Stimulated activated CD4-positive, alpha-beta T cell treated with anti-CD3 and anti-CD28 coated beads, Interleukin-2, amount 100 ng/mL, for 48 hours (primary cell): ENCODE measurements at regions not wholly inside any gene's neighbourhood (a gene's known extent, or its start where the extent isn't known, plus 50 kb on each side); places are given as distances from the start of the nearest gene placed in this dataset.

ENCODE experiments used
- DNase-seq, 2 donors: peaks; one replicate each; pipeline ENCODE4 v3.0.0-alpha.2; 2020

DNA sequence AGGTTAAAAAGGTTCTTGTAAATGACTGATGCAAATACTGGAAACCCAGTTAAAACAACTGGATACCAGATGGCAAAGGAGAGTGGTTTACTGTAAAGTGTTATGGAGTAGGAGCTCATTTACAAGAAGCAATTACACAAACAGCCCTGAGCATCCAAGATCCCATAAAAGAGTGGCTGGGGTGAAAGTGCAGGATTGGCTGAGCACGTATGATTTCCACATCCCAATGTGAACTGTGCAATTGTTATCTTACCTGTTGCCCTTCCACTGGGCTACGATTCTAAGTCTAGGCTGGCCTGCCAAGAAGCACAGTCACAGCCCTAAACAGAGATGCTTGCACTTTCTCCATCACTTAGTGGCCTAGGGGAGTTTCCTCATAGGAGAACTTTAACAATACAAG lies 277.6 kb upstream of the RUNX1 start:
- no peak for DNase-seq

GRCh38 chr21:35325953-35326352 lies 276.9 kb upstream of the RUNX1 start:
- no peak for DNase-seq

DNA sequence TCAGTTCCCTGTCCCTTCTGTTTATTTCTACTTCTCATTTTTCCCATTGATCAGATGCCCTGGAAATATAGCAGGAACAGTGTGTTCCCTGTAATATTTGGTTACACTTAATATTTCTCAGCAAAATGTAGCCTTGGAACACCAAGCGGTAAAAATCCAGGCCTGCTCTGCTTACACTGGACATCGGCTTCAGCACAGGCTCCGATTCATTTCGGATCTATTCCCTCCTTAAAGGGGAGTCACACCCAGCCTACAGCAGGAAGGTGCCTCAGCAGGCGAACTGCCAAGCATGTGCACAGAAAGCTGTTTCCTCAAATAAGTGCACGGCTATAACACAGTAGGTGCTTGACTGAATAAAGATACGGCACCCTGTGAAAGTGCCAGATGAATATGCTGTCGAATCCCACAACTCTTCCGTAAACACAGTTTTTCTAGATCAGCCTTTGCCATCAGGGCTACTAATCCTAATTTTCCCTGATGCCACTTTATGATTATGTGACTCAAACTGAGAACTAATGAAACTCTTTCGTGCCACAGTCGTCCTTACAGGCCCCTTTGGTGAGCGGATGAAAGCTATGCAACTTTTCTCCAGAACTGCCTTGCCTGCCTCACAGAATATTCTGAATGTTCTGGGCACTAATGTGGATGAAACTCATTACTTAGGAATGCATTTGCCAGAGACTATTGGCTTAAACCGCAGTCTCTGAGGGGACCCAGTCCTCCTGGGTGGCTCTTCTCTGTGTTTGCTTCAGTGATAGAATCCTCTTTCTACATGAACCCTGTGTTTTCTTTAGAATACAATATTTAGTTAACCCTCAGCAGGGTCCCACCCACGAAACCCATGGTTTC lies 275.5 kb upstream of the RUNX1 start:
- no peak for DNase-seq

DNA sequence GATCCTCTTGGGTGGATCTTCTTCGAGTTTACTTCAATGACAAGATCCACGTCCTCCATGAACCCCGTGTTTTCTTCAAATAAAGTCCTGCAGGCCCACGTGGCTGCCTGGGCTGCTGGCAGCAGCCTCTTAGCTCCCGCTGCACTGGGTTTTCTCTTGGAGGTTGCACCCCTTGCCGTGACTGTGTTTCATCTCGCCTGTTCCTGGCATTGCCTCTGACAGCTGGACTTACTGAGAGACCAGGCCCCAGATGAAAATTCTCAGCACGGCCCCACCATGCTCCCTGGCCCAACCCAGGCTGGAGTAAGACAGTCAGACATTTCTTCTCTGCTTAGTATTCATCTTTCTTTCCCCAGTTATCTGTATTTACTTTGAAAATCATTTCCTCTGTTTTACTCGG lies 274.8 kb upstream of the RUNX1 start:
- no peak for DNase-seq

- DNase-seq: no peak
Measured at GRCh38 chr21:35321322-35322200, 272.5 kb upstream of the RUNX1 start.

GRCh38 chr21:35319684-35320283 lies 270.7 kb upstream of the RUNX1 start:
- DNase-seq: no peak

- DNase-seq: no peak
Measured at GRCh38 chr21:35316933-35317332, 267.8 kb upstream of the RUNX1 start.

GRCh38 chr21:35316456-35316855 lies 267.4 kb upstream of the RUNX1 start:
- DNase-seq: no peak

GRCh38 chr21:35314857-35315582 lies 265.9 kb upstream of the RUNX1 start:
- no peak for DNase-seq

DNA sequence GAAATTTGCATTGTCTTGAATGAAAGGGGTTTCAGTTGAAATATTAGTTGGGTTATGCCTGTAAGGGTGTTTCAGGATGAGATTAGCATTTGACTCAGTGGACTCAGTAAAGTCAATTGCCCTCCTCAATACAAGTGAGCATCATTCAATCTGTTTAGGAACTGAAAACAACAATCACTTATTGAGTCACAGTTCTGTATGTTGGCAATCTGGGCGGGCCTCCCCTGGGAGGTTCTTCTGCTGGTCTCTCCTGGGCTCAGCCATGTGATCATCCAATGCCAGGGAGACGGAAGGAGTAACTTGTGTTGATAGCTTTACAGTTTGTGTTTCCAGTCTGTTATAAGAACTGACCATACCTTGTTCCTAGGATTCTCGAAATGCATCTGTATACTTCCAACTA lies 262.9 kb upstream of the RUNX1 start:
- no peak for DNase-seq

- no peak for DNase-seq
Measured at GRCh38 chr21:35309316-35309715, 260.2 kb upstream of the RUNX1 start.

- no peak for DNase-seq
Measured at GRCh38 chr21:35303085-35303484, 254.0 kb upstream of the RUNX1 start.

- DNase-seq: no peak
Measured at GRCh38 chr21:35298757-35299156, 249.7 kb upstream of the RUNX1 start.

DNA sequence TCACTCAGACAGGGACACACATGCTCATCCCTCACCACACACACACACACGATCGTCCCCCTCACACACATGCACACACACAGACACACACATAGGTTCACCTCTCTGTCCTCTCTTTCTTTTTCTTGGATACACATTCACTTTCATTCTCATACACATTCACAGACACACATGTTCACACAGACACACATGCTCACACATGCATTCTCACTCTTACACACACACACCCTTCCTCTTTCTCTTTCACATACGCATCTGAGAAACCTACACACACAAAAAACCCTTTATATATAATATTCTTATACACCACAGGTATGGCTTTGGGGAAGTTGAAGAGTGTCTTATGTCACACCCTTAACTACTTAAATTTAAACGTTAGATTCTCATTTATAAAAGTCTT lies 248.6 kb upstream of the RUNX1 start:
- no peak for DNase-seq

DNA sequence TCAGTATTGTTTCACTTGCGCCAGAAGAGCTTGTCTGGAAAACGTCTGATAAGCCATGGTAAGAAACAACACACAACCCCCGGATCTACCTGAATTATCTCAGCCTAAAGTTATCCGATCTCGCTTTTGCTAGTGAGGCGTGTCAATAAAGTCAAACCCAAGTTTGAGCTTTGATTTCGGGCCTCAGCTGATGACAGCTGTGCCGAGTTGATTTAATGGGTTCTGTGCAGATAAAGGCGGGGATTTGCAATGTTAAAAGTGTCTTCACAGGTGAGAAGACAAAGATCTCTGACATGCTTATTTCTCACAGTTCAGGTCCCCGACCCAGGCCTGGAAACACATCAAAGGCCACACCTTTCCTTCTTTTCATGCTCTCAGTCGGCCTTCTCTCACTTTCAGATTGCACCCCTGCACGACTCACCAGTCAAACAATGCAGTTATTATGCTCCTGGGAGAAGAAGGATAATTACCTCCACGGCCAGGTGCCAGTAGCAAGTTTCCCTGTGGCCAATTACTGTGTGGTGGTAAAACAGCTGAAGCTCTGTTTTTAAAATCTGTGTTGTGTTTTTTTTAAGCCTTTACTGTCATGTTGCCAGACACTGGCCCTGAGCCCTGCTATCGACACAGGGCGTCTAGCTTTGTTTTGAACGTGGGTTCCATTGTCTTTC lies 245.3 kb upstream of the RUNX1 start:
- DNase-seq: no peak

- DNase-seq: no peak
Measured at GRCh38 chr21:35291973-35292627, 243.0 kb upstream of the RUNX1 start.

- no peak for DNase-seq
Measured at GRCh38 chr21:35291034-35291433, 241.9 kb upstream of the RUNX1 start.

GRCh38 chr21:35288238-35288637 lies 239.1 kb upstream of the RUNX1 start:
- no peak for DNase-seq

DNA sequence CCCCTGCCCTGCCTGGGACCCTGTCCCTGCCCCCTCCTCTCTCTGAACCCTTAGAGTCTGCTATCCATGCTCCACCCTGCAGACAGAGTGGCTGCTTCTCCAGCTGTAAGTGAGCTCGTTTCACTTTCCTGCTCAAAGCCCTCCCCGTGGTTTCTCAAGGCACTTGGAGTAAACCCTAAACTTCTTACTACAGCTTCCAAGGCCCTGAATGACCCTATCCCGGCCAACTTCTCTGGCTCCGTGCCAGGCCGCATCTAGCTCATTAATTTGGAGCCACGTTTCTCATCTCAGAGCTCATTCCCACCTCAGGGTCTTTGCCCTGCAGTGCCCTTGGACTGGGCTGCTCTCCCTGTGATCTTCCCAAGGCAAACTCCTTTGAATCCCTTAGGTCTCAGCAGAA lies 235.1 kb upstream of the RUNX1 start:
- no peak for DNase-seq

DNA sequence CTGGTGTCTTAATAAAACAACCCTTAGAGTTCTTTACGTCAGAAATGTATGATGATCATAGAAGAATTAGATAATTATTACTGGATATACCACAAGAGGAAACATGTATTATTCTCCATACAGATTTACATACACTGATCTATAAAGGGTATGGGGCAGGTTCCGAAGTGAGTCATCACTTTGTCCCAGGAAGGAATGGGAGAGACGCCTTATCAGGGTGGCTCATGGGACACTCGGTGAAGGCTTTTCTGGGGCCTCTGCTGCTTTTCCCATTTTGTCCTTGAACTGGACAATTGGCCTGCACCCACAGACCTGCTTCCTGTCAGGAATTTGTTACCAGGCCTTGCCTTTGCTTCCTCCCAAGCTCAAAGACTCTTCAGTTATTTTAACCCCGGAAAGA lies 233.8 kb upstream of the RUNX1 start:
- DNase-seq: no peak

DNA sequence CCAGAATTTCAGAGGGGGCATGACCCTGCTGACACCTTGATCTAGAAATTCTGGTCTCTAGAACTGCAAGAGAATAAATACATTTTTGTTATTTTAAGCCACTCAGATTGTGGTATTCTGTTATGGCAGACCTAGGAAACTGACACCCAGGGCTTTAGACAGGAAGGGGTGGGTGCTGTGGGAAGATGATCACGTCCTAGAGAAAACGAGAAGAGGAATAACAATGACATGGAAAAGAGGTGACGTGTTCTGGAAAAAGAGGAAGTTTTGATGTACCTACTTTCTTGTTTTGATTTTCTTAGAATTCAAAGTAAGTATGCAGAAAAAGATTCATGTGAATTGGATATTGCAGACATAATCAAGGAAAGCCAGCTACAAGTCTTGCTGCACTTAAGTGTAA lies 232.9 kb upstream of the RUNX1 start:
- DNase-seq: no peak

DNA sequence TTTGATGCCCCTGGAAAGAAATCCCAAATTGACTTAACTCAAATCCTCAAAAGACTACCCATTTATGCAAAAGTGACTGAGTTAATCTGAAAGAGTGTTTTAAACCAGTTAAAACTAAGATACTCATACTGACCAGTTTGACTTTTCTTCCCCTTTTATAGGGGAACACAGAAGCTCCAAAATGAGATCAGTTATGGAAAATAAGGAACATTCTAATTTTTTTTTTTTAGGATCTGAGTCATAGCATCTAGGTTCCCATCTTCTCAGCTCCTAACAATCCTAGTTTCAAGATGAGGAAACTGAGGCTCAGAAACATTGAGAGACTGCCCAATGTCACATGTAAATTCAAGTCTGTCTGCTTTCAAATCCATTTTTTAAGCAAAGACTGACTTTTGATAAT lies 231.1 kb upstream of the RUNX1 start:
- no peak for DNase-seq
